Stimulated activated CD4-positive, alpha-beta T cell treated with anti-CD3 and anti-CD28 coated beads, TNF-alpha, amount 100 ng/mL, for 48 hours (primary cell): ENCODE measurements at regions not wholly inside any gene's neighbourhood (a gene's known extent, or its start where the extent isn't known, plus 50 kb on each side); places are given as distances from the start of the nearest gene placed in this dataset.
"Not testable (repeated sequence)": the region's sequence is repeated elsewhere in the genome, so short reads cannot be mapped to it uniquely, and the experiment has no call there.

Experiments
- DNase-seq, 3 donors: peaks; one replicate each; pipeline ENCODE4 v3.0.0-alpha.2; 2020; ENCODE audit warnings: low read depth in 3 of 3

DNA sequence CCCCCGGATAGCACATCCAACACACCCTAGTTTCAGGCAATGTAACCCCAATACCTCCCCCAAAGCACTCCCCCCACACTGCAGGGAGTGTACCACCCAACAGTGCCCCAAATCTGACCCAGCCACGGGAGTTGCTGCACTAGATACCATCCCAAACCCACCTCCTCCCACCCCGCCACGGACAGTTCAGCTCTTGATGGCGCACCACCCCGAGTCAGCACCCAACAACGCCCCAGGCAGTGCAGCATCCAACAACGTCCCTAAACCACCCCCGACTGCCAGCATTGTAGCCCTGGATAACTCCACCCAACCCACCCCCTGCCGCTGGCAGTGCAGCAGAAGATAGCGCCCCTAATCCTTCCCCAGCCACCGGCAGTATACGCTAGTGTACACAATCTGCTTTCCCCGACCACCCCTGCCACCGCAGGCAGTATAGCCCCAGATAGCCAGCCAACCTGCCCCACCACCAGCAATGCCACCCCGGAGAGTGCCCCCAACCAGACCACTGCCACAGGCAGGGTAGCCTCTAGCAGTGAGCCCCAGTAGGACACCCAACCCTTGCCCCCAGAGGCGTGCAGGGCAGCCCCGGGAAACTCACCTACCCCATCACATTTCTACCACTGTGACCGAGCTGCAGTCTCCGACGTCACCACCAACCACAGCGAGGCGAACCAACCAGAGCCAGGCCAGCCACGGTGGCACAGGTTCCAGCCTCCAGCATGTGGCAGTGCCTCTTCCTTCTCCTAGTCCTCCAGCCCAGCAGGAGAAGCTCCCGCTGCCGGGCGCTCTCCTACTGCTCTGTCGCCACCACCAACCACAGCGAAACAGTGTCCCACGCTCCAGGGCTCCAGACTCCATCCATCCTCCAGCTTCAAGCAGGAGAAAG lies 178.1 kb downstream of the POTEB3 start:
- DNase-seq, result no peak

GRCh38 chr15:21261396-21261964 lies 178.8 kb downstream of the POTEB3 start:
- DNase-seq, result no peak

DNA sequence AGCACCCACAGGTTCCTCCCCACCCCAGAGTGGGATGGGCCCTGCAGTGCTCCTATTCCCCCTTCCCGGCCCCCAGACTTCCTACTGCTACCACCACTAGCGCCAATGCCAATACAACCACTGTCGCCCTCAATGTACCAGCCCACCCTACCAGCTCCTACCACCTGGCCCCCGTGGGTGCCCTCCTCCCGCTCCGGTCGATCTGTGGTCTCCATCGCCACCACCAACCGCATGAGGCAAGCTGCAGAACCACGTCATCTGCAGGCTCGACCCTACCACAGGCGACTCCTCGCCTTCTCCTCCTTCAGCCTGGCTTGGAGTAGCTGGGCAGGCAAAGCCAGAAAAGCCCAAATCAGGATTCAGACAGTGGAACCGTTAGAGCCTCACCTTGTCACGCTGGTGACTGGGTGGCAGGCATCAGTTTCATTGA lies 179.3 kb downstream of the POTEB3 start:
- DNase-seq, result no peak

GRCh38 chr15:21258635-21259034 lies 181.7 kb downstream of the POTEB3 start:
- not testable (repeated sequence) for DNase-seq

DNA sequence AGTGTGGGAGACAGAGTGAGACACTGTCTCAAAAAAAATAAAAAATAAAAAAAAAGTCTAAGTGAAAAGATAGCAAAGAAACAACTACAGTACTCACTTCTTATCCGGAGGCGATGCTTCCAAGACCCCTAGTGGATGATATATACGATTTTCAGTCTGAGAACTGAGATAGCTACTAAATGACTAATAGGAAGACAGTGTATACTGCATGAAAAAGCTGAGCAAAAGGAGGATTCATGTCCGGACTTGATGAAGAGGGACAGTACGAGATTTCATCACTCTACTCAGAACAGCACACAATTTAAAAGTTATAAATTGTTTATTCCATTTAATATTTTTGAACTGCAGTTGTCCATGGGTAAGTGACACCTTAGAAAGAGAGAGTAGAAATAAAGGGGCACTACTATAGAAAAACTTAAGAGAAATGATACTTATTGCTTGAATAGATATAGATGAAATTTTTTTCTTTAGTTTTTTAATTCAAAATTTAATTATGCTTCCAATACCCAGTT lies 190.7 kb downstream of the POTEB3 start:
- DNase-seq, result not testable (repeated sequence)
